DMS114 treated with DMSO at 0.1 percent for 48 hours (cell line): ENCODE measurements at regions not wholly inside any gene's neighbourhood (a gene's known extent, or its start where the extent isn't known, plus 50 kb on each side); places are given as distances from the start of the nearest gene placed in this dataset.
"Not testable (repeated sequence)": the region's sequence is repeated elsewhere in the genome, so short reads cannot be mapped to it uniquely, and the experiment has no call there.

Source experiments
- DNase-seq: peaks from one replicate; lab custom pipeline; 2025; ENCODE audit not compliant: unreplicated experiment; lab: John Stamatoyannopoulos, UW

- no peak for DNase-seq
These were observed 159.7 kb downstream of the MYCN start for GRCh38 chr2:16100006-16100405.

- DNase-seq: no peak
These were observed 159.0 kb downstream of the MYCN start for GRCh38 chr2:16099326-16099725.

DNA sequence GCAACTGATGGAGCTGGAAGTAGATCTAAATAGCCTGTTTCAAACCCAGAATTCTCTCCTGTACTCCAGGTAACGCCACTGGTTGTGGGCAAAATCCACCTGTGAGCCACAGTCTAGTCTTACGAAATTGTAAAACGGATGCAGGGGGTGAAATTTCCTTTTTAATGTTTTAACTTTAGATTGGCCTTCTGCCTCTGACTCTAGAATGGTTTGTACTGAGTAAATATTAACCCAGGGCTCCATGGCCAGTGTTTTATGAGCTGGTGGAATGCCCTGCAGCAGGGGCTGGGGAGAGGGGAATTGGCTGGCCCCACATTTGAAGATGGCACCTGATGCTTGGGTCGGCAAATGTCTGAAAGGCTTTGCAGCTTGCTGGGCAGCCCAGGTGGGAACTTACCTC, 156.6 kb downstream of the MYCN start:
- no peak for DNase-seq

GRCh38 chr2:16095483-16095882, 155.1 kb downstream of the MYCN start:
- not testable (repeated sequence) for DNase-seq

DNA sequence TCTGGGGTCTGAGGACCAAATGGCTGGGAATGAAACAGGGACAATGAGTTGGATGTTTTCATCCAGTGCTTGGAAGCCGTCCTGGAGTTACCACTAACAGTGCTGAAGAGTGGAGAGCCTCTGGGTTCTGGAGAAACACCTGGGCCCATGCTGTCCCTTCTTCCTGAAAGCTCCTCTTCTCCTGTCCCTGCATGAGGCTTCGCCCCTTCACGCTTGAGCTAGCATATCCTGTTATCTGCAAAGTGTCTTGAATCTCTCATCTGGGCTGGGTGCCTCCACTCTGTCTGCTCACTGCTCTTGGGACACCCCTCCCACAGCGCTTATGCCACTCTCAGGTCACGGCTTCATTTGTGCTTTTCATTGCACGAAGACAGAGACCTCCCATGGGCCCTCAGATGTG, 154.5 kb downstream of the MYCN start:
- DNase-seq: no peak

GRCh38 chr2:16093639-16094529, 153.5 kb downstream of the MYCN start:
- no peak for DNase-seq

DNA sequence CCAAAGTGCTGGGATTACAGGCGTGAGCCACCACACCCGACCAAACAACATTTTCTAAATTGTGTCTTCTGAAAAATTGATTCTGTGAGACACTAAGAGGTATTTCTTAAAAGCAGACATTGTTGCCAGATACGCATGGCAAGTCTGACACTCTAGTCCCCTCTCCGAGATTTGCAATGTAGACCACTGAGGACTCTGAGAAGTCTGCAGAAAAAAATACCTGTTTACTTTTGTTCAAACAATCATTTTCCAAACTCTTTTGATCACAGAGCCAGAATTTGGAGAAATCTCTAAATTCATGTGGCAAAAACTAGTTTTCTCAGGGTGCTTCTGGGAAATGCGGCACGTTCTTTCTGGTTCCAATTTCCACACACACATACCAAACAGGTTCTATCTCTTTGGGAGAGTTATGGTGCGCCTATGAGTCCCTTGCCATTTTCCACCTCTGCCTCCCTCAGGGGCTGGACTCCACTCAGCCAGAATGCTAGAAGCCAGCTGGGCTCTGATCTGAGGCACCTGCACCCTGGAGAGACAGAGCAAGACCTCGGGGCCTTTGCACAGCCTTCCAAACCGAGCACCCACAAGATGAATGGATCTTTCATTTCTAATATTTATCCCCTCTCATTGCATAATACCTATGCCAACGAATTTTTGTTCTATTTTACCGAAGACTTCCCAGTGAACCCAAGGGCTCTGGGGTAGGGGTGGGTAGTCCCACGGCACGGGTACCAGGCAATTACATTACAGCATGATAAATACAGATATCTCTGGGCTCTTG, 152.7 kb downstream of the MYCN start:
- no peak for DNase-seq

- no peak for DNase-seq
These were observed 151.4 kb downstream of the MYCN start for GRCh38 chr2:16091576-16092282.

DNA sequence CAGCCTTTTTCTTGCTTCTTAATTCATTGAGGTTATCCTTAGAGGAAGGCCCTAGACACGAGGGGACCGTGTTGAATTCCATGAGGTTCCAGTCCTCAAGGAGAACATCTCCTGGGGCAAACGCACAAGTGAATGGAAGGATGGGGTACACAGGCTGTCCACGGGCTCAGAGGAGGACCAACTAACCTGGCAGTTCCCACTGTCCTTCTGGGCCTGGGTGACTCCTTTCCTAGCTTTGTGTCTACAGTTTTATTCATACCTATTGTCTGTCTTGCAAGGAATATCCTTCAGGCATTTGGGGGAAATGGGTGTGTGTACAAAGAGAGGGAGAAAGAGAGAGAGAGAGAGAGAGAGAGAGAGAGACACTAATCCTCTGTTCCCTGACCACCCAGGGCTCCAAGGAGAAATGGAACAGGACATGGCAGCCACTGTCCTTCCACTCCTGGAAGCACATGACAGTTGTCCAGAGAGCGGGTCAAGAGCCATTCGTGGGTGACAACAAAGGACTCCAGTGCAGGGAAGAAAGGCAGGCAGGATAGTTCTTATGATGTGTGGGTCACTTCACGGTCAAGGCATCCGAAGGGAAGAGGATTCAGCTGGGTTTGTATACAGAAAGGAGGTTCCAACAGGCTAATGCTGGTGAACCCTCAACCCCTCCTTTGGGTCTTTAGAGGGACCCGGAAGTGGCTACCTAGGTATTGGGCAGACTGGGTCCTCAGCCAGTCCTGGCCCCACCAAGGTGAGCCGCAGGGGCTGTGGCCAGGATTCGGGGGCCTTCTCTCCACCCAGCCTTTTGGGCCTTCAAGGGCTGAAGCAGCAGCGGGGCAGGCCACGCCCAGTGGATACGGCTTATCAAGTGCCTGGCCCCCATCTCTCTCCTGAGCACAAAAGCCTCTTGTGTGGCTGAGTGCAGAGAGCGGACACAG, 150.6 kb downstream of the MYCN start:
- DNase-seq: no peak

DNA sequence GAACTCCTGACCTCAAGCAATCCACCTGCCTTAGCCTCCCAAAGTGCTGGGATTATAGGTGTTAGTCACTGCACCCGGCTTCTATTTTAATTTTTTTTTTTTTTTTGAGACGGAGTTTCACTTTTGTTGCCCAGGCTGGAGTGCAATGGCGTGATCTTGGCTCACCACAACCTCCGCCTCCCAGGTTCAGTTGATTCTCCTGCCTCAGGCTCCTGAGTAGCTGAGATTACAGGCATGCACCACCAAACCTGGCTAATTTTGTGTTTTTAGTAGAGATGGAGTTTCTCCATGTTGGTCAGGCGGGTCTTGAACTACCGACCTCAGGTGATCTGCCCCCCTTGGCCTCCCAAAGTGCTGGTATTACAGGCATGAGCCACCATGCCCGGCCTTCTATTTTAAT, 149.1 kb downstream of the MYCN start:
- DNase-seq: not testable (repeated sequence)

GRCh38 chr2:16088802-16089112, 148.4 kb downstream of the MYCN start:
- no peak for DNase-seq

- DNase-seq: no peak
These were observed 147.9 kb downstream of the MYCN start for GRCh38 chr2:16088035-16088801.

- not testable (repeated sequence) for DNase-seq
These were observed 145.8 kb downstream of the MYCN start for GRCh38 chr2:16086136-16086535.

- no peak for DNase-seq
These were observed 144.7 kb downstream of the MYCN start for GRCh38 chr2:16085073-16085472.

- DNase-seq: no peak
These were observed 143.9 kb downstream of the MYCN start for GRCh38 chr2:16084274-16084673.

DNA sequence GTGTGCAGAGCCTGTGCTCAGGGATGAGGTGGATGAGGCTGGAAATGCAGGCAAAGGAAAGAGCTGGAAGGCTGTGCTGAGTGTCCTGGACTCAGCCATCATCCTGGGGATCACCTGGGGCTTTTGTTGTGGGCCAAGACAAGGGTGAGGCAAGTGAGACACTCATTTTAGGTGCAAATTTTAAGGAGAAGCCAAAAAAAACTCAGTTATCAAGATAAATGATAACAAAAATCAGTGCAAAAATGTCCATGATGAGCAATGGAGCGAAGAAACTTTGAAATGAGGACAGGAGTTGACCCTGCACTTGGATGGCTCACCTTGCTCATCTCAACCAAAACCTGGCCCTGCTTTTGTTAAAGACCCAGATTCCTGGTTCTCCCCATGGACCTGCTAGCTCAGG, 141.9 kb downstream of the MYCN start:
- DNase-seq: no peak

DNA sequence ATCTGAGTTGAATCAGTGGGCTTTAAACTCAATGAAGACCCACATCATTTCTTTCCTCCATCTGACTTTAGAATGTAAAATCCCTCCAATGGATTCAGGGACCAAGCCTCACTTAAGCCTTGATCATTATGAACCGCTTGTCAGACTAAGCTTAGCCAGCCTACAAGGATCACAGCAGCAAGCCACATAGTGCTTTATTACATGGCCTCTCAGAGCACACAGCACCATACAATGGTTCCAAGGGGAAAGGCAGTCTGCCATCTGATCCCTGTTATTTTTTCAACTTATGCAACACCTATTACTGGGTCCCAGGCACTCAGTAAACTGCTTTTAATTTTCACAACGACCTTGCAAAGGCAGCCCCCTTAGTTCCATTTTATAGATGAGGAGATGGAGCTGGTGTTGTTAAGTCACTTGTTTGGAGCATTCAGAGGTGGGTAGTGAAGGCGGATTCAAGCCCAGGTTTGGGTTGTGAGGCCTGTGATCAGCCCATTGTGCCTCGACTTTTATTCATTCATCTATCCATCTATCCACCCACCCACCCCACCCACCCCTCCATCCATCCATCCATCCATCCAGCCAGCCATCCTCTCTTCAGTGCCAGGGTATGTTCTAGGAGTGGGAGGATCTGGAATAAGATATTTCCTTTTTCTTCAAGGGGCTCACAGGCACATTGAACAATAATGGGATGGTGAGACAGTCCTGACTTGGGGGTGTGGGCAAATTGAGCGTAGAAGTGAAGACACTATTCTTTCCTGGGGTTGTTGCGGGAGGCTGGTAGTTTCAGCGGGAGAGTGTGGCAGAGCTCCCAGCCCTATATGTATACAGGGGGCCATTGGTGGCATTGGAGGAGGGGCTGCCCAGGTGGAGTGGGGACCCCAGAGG, 141.2 kb downstream of the MYCN start:
- DNase-seq: no peak

DNA sequence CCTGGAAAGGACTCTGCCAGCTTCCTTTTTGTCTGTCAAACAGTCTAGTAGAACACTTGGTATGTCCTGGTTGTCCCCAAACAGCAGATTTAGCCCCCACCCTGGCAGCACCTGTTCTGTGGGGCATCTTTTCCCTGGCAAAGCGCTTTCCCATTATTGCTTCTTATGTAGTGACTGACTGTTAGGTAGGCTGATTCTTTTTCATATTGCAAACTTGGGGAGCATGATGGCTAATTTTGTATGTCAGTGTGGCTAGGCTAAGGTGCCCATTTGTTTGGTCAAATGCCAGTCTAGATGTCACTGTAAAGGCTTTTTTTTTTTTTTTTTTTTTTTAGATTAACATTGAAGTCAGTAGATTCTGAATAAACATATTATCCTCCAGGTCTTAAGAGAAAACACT, 140.2 kb downstream of the MYCN start:
- no peak for DNase-seq

DNA sequence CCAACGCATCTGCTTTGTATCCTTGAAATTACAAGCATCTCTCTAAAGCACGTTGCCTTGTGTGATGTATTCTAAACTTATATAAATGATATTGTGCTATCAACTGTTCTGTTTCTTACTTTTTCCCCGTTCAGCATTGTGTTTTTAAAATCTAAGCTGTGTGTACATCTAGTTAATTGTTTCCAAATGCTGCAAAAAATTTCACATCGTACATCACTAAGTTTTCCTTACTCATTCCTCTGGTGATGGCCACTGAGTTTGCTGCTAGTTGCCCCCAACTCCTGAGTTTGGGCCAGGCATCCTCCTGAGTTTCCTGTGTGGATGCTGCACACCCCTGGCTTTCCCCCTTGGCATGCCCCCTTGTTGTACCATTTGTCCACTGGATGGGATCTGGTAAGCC, 139.7 kb downstream of the MYCN start:
- no peak for DNase-seq
